Motor neuron (in vitro differentiated cells): ENCODE measurements at regions not wholly inside any gene's neighbourhood (a gene's known extent, or its start where the extent isn't known, plus 50 kb on each side); places are given as distances from the start of the nearest gene placed in this dataset.
A peak's percentile ranks its signal among the peaks of the same experiment; 100 is the strongest.
"Not testable (repeated sequence)": the region's sequence is repeated elsewhere in the genome, so short reads cannot be mapped to it uniquely, and the experiment has no call there.

Source experiments
- ATAC-seq, 8 experiments: fragments of 200-7000 bp; cut with Tn5 transposase; replicated peaks in 6 of 8; 2 replicates each; pipeline ENCODE4 v1.8.0; 2021; ENCODE audit warnings: mild to moderate bottlenecking in 8 of 8, moderate library complexity in 8 of 8
- H3K27ac ChIP-seq, 2 donors: fragments of 250-450 bp; sonication (Bioruptor Pico); 2 replicates each; pipeline ENCODE4 v1.9.0; 2021; ENCODE audit warnings: antibody characterized with exemption in 2 of 2, mild to moderate bottlenecking in 2 of 2, moderate library complexity in 1 of 2
- H3K4me1 ChIP-seq, 2 donors: fragments of 250-450 bp; sonication (Bioruptor Pico); replicated peaks in 1 of 2; 2 replicates each; pipeline ENCODE4 v1.6.1; 2021; ENCODE audit warnings: antibody characterized with exemption in 2 of 2, mild to moderate bottlenecking in 2 of 2, moderate library complexity in 1 of 2
- H3K4me3 ChIP-seq, 5 donors: fragments of 250-450 bp; sonication (Bioruptor Pico); 2 replicates each; pipeline ENCODE4 v1.9.0; 2021; ENCODE audit warnings: antibody characterized with exemption in 5 of 5, mild to moderate bottlenecking in 5 of 5, moderate library complexity in 4 of 5
- WGBS, 10 experiments: fragments of 450-650 bp; shearing (Covaris generic); methylation state at CpG; one replicate each; pipeline ENCODE4 v1.0.0; 2022; 5-methylcytosine and 5-hydroxymethylcytosine counted together
- in situ Hi-C, 9 experiments: fragments of 400-800 bp; cut with MboI; loops; one replicate each; pipeline ENCODE4 v1.15.0; 2021; ENCODE audit warnings: low sequenced_read_pairs in 9 of 9, low pct_unique_long_range_greater_than_20kb in 2 of 9; ENCODE audit not compliant: unreplicated experiment in 9 of 9

- 0 to 100% (median 48%) methylated on average over 1 to 4 of the region's 15 CpGs for WGBS, 10 experiments
- ATAC-seq: peak; percentile 62 to 97 (median 76)
- in situ Hi-C loops: no loop called here
These were observed 62.6 kb upstream of the PMEPA1 start for GRCh38 chr20:57772349-57772964.

GRCh38 chr20:57770852-57771720 lies 61.3 kb upstream of the PMEPA1 start:
- WGBS, 10 experiments: 60 to 100% (median 85%) methylated on average over 1 to 9 of the region's 15 CpGs; no CpG with 5 or more reads in 1 of the 10 experiments
- Histone ChIP-seq H3K4me1 (peaks cover 0 to 5% of the 10 kb centered on the region in 2 donors), H3K4me3 (no peak overlapping the region), H3K27ac (no peak overlapping the region)
- ATAC-seq: no peak
- in situ Hi-C loops: no loop called here

More at GRCh38 chr20:57772349-57772964, 62.6 kb upstream of the PMEPA1 start:
- Histone ChIP-seq H3K27ac (no peak overlapping the region), H3K4me1 (peaks cover 0 to 5% of the 10 kb centered on the region in 2 donors), H3K4me3 (no peak overlapping the region)

GRCh38 chr20:57770401-57770800 lies 60.6 kb upstream of the PMEPA1 start:
- in situ Hi-C loops, ATAC-seq: not testable (repeated sequence)
- WGBS, 10 experiments: 60 to 100% (median 86%) methylated on average over 1 to 8 of the region's 8 CpGs; no CpG with 5 or more reads in 1 of the 10 experiments

GRCh38 chr20:57769756-57770155 lies 59.9 kb upstream of the PMEPA1 start:
- Histone ChIP-seq H3K27ac (no peak overlapping the region), H3K4me1 (peaks cover 0 to 5% of the 10 kb centered on the region in 2 donors), H3K4me3 (no peak overlapping the region)
- ATAC-seq: no peak
- in situ Hi-C loops: no loop called here
- 43 to 72% (median 65%) methylated on average over 1 to 5 of the region's 5 CpGs; no CpG with 5 or more reads in 3 of the 10 experiments for WGBS, 10 experiments

More at GRCh38 chr20:57770401-57770800, 60.6 kb upstream of the PMEPA1 start:
- H3K4me3 ChIP-seq, H3K4me1 ChIP-seq, H3K27ac ChIP-seq: not testable (repeated sequence)

- H3K4me3 ChIP-seq: no peak overlapping the region
- no peak for ATAC-seq
- in situ Hi-C loops: no loop called here
- H3K4me1 ChIP-seq: peaks cover 0 to 5% of the 10 kb centered on the region in 2 donors
- no peak overlapping the region for H3K27ac ChIP-seq
- 67 to 100% (median 94%) methylated on average over 1 of the region's 1 CpG; no CpG with 5 or more reads in 2 of the 10 experiments for WGBS, 10 experiments
These were observed 58.7 kb upstream of the PMEPA1 start for GRCh38 chr20:57768519-57768918.

GRCh38 chr20:57767441-57767840 lies 57.6 kb upstream of the PMEPA1 start:
- Histone ChIP-seq H3K27ac (no peak overlapping the region), H3K4me3 (no peak overlapping the region), H3K4me1 (peaks cover 0 to 2% of the 10 kb centered on the region in 2 donors)
- in situ Hi-C loops: no loop called here
- no peak for ATAC-seq

- ATAC-seq: no peak
- in situ Hi-C loops: no loop called here
- Histone ChIP-seq H3K4me3 (no peak overlapping the region), H3K4me1 (no peaks in the 10 kb centered on the region), H3K27ac (no peak overlapping the region)
- whole genome bisulfite sequencing, 10 experiments: 3 to 100% (median 70%) methylated on average over 1 to 4 of the region's 4 CpGs; no CpG with 5 or more reads in 1 of the 10 experiments
These were observed 53.4 kb upstream of the PMEPA1 start for GRCh38 chr20:57763235-57763595.

- in situ Hi-C loops: no loop called here
- no peak overlapping the region for H3K4me3 ChIP-seq
- WGBS, 10 experiments: 14 to 100% (median 60%) methylated on average over 1 to 8 of the region's 8 CpGs; no CpG with 5 or more reads in 3 of the 10 experiments
- H3K4me1 ChIP-seq: no peaks in the 10 kb centered on the region
- no peak overlapping the region for H3K27ac ChIP-seq
- ATAC-seq: no peak
These were observed 52.9 kb upstream of the PMEPA1 start for GRCh38 chr20:57762531-57763234.

GRCh38 chr20:57761413-57761734 lies 51.6 kb upstream of the PMEPA1 start:
- no peak for ATAC-seq

GRCh38 chr20:57760698-57761412 lies 51.0 kb upstream of the PMEPA1 start:
- no peak overlapping the region for H3K27ac ChIP-seq
- no peak overlapping the region for H3K4me3 ChIP-seq
- 57 to 100% (median 83%) methylated on average over 1 to 4 of the region's 4 CpGs; no CpG with 5 or more reads in 2 of the 10 experiments for WGBS, 10 experiments
- in situ Hi-C loops: no loop called here
- ATAC-seq: no peak
- no peaks in the 10 kb centered on the region for H3K4me1 ChIP-seq

More at GRCh38 chr20:57761413-57761734, 51.6 kb upstream of the PMEPA1 start:
- no peak overlapping the region for H3K27ac ChIP-seq
- in situ Hi-C loops: no loop called here
- no peaks in the 10 kb centered on the region for H3K4me1 ChIP-seq
- H3K4me3 ChIP-seq: no peak overlapping the region
- 0 to 81% (median 52%) methylated on average over 1 to 3 of the region's 3 CpGs for WGBS, 10 experiments

GRCh38 chr20:57759724-57760123 lies 49.9 kb upstream of the PMEPA1 start:
- no peak overlapping the region for H3K27ac ChIP-seq
- in situ Hi-C loops: no loop called here
- H3K4me3 ChIP-seq: no peak overlapping the region
- no peak for ATAC-seq
- WGBS, 10 experiments: 39 to 88% (median 66%) methylated on average over 1 to 4 of the region's 4 CpGs; no CpG with 5 or more reads in 2 of the 10 experiments
- H3K4me1 ChIP-seq: no peaks in the 10 kb centered on the region
